ENCODE measurements at regions not wholly inside any gene's neighbourhood (a gene's known extent, or its start where the extent isn't known, plus 50 kb on each side); places are given as distances from the start of the nearest gene placed in this dataset.

GRCh38 chr1:218823291-218823900 lies 350.3 kb upstream of the LYPLAL1 start:
- Histone ChIP-seq H3K4me3 (no peak overlapping the region), H3K9me3 (no peaks in the 10 kb centered on the region), H3K4me1 (no peaks in the 10 kb centered on the region), H3K27ac (no peak overlapping the region), H3K27me3 (no peaks in the 10 kb centered on the region), H3K36me3 (no peaks in the 10 kb centered on the region)
- TF ChIP-seq CTCF (IDR thresholded peaks at IDR 0.05) = no peak
- intact Hi-C loops (cut with DNase I) = no loop called here
- no peak for DNase-seq
- 44 to 49% methylated on average over 4 of the region's 4 CpGs for WGBS, 2 donors

- no peaks in the 10 kb centered on the region for H3K36me3 ChIP-seq
- intact Hi-C loops (cut with DNase I) = no loop called here
- TF ChIP-seq CTCF (IDR thresholded peaks at IDR 0.05) = no peak
- TF ChIP-seq POLR2A (IDR thresholded peaks at IDR 0.05) = no peak
These were observed 346.2 kb upstream of the LYPLAL1 start for GRCh38 chr1:218827486-218827885.

GRCh38 chr1:218828125-218828650 lies 345.5 kb upstream of the LYPLAL1 start:
- WGBS, 2 donors = 68 to 69% methylated on average over 3 of the region's 3 CpGs
- Histone ChIP-seq H3K4me1 (no peaks in the 10 kb centered on the region), H3K4me3 (no peak overlapping the region), H3K36me3 (no peaks in the 10 kb centered on the region), H3K27ac (no peak overlapping the region), H3K27me3 (no peaks in the 10 kb centered on the region), H3K9me3 (no peaks in the 10 kb centered on the region)
- no peak for DNase-seq
- intact Hi-C loops (cut with DNase I) = no loop called here
- TF ChIP-seq CTCF (IDR thresholded peaks at IDR 0.05) (no peak), POLR2A (IDR thresholded peaks at IDR 0.05) (no peak)

More at GRCh38 chr1:218827486-218827885, 346.2 kb upstream of the LYPLAL1 start:
- no peak for DNase-seq
- Histone ChIP-seq H3K4me1 (no peaks in the 10 kb centered on the region), H3K27me3 (no peaks in the 10 kb centered on the region), H3K27ac (no peak overlapping the region), H3K9me3 (no peaks in the 10 kb centered on the region), H3K4me3 (no peak overlapping the region)

GRCh38 chr1:218829097-218829496 lies 344.6 kb upstream of the LYPLAL1 start:
- WGBS, 2 donors = 26 to 31% methylated on average over 3 of the region's 3 CpGs
- Histone ChIP-seq H3K4me3 (no peak overlapping the region), H3K4me1 (no peaks in the 10 kb centered on the region), H3K9me3 (no peaks in the 10 kb centered on the region), H3K27ac (no peak overlapping the region), H3K36me3 (no peaks in the 10 kb centered on the region), H3K27me3 (no peaks in the 10 kb centered on the region)
- TF ChIP-seq POLR2A (IDR thresholded peaks at IDR 0.05) = no peak
- no peak for TF ChIP-seq CTCF (IDR thresholded peaks at IDR 0.05)
- intact Hi-C loops (cut with DNase I) = no loop called here
- no peak for DNase-seq

- H3K27me3 ChIP-seq = no peaks in the 10 kb centered on the region
- 88 to 100% methylated on average over 1 of the region's 1 CpG for WGBS, 2 donors
- TF ChIP-seq POLR2A (IDR thresholded peaks at IDR 0.05) (no peak), CTCF (IDR thresholded peaks at IDR 0.05) (no peak)
- H3K4me1 ChIP-seq = no peaks in the 10 kb centered on the region
- H3K27ac ChIP-seq = no peak overlapping the region
- H3K36me3 ChIP-seq = no peaks in the 10 kb centered on the region
- no peak for DNase-seq
- no peaks in the 10 kb centered on the region for H3K9me3 ChIP-seq
- no peak overlapping the region for H3K4me3 ChIP-seq
- intact Hi-C loops (cut with DNase I) = no loop called here
These were observed 338.1 kb upstream of the LYPLAL1 start for GRCh38 chr1:218835609-218836008.

Data from esophagus squamous epithelium (tissue), 5 donors.